ENCODE measurements at regions not wholly inside any gene's neighbourhood (a gene's known extent, or its start where the extent isn't known, plus 50 kb on each side); places are given as distances from the start of the nearest gene placed in this dataset.

DNA sequence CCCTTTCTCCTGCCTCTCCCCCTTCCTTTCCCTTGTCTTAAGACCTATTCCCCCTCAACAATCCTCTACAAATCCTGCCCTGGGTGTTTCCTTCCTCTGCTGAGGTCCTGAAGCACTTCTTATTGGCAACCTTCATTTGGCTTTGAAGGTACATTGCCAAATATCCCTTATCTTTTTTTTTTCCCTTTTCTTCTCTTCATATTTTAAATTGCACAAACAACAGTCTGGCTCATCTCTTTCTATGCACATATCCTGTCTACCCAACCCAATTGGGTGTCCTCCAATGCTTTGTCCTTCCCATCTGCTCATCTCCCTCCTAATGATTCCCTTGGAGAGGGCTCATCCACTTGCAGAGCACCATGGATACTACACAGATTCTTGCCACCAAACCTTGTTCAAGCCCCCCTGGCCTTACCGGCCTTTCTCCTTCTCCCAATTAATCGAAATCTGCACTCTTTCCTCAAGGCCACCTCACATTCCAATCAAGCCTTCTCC lies 537.9 kb upstream of the JARID2 start:
- Mint-ChIP-seq H3K4me1 (ENCODE audit: low read depth, unreplicated experiment) (peaks cover 15% of the 10 kb centered on the region), H3K9me3 (ENCODE audit: unreplicated experiment) (no peaks in the 10 kb centered on the region), H3K27ac (ENCODE audit: unreplicated experiment) (no peak overlapping the region), H3K36me3 (ENCODE audit: unreplicated experiment) (no peaks in the 10 kb centered on the region), H3K4me3 (ENCODE audit: unreplicated experiment) (no peak overlapping the region), H3K27me3 (ENCODE audit: unreplicated experiment) (peaks cover 3% of the 10 kb centered on the region)
- TF ChIP-seq, protein P1, sequence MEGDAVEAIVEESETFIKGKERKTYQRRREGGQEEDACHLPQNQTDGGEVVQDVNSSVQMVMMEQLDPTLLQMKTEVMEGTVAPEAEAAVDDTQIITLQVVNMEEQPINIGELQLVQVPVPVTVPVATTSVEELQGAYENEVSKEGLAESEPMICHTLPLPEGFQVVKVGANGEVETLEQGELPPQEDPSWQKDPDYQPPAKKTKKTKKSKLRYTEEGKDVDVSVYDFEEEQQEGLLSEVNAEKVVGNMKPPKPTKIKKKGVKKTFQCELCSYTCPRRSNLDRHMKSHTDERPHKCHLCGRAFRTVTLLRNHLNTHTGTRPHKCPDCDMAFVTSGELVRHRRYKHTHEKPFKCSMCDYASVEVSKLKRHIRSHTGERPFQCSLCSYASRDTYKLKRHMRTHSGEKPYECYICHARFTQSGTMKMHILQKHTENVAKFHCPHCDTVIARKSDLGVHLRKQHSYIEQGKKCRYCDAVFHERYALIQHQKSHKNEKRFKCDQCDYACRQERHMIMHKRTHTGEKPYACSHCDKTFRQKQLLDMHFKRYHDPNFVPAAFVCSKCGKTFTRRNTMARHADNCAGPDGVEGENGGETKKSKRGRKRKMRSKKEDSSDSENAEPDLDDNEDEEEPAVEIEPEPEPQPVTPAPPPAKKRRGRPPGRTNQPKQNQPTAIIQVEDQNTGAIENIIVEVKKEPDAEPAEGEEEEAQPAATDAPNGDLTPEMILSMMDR (IDR thresholded peaks at IDR 0.05; ENCODE audit: partially characterized antibody, unreplicated experiment), result no peak
- no peak for DNase-seq

DNA sequence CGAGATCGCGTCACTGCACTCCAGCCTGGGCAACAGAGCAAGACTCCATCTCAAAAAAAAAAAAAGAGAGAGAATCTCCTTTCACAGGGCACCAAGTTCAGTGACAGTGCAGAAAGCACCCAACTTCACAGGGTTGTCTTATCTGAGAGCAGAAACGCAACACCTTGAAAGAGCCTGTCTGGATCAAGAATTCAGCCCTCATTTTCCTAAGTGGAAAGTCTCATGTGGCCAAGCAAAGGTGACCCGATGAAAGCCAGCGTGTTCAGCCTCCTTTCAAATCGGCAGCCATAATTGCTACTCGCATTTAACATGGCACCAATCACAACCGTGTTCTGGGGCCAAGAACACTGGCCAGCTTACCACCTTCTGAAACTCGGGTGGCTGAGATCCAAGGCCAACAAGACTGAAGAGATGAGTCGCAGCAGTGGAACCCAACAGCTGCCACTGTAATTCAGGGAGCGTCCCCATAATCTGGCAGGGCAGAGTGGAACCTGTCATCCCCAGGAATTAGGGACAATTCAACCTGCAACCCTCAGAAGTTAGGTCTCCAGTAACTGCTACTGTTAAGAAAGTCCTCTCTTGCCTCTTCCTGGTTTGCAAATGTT lies 536.7 kb upstream of the JARID2 start:
- no peak for DNase-seq
- no peaks in the 10 kb centered on the region for H3K9me3 Mint-ChIP-seq (ENCODE audit: unreplicated experiment)
- peak overlapping the region; percentile 10 for H3K27ac Mint-ChIP-seq (ENCODE audit: unreplicated experiment)
- TF ChIP-seq, protein P1 (IDR thresholded peaks at IDR 0.05; ENCODE audit: partially characterized antibody, unreplicated experiment), result no peak
- H3K4me3 Mint-ChIP-seq (ENCODE audit: unreplicated experiment), result no peak overlapping the region
- H3K4me1 Mint-ChIP-seq (ENCODE audit: low read depth, unreplicated experiment), result peaks cover 15% of the 10 kb centered on the region
- H3K27me3 Mint-ChIP-seq (ENCODE audit: unreplicated experiment), result peaks cover 3% of the 10 kb centered on the region
- no peaks in the 10 kb centered on the region for H3K36me3 Mint-ChIP-seq (ENCODE audit: unreplicated experiment)

DNA sequence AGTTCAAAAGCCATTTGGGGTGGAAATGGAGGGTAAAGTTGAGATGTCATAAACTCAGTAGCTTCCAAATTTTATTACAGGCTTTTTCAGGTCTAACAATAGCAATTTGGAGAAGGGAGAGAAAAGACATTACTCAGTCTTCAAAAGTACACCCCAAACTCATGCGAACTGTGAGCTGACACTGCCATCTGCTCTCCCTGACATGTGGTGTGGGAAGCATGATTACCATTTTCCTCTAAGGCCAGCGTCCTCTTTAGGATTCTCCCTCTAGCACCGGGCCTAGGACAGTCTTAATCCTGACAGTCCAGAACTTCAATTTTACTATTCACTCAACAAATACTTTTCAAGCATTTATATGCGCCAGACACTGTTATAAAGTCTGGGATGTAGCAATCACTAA lies 536.0 kb upstream of the JARID2 start:
- peaks cover 3% of the 10 kb centered on the region for H3K27me3 Mint-ChIP-seq (ENCODE audit: unreplicated experiment)
- TF ChIP-seq, protein P1 (IDR thresholded peaks at IDR 0.05; ENCODE audit: partially characterized antibody, unreplicated experiment), result no peak

DNA sequence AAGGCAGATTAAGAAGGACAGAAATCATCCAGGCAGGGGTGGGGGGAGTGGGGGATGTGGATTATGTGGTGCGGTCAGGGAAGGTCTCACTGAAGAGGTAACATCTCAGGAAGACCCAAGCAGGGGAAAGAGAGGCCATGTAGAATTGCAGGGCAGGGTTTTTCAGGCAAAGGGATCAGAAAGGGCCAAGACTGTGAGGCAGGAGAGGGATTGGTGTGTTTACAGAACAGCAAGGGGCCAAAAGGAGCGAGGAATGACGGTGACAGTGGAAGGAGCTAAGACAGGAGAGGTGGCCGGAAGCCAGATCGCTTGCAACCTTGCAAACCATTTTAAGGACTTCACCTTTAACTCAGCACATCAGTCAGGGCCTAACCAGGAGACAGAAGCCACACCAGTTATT lies 535.4 kb upstream of the JARID2 start:
- TF ChIP-seq, protein P1 (IDR thresholded peaks at IDR 0.05; ENCODE audit: partially characterized antibody, unreplicated experiment), result no peak
- H3K4me1 Mint-ChIP-seq (ENCODE audit: low read depth, unreplicated experiment), result peaks cover 15% of the 10 kb centered on the region
- peak overlapping the region; percentile 69 for H3K27ac Mint-ChIP-seq (ENCODE audit: unreplicated experiment)
- no peaks in the 10 kb centered on the region for H3K36me3 Mint-ChIP-seq (ENCODE audit: unreplicated experiment)
- DNase-seq, result no peak
- H3K9me3 Mint-ChIP-seq (ENCODE audit: unreplicated experiment), result no peaks in the 10 kb centered on the region
- no peak overlapping the region for H3K4me3 Mint-ChIP-seq (ENCODE audit: unreplicated experiment)
- H3K27me3 Mint-ChIP-seq (ENCODE audit: unreplicated experiment), result peaks cover 3% of the 10 kb centered on the region

More for the DNA sequence above, 536.0 kb upstream of the JARID2 start:
- Mint-ChIP-seq H3K4me1 (ENCODE audit: low read depth, unreplicated experiment) (peaks cover 15% of the 10 kb centered on the region), H3K4me3 (ENCODE audit: unreplicated experiment) (no peak overlapping the region), H3K36me3 (ENCODE audit: unreplicated experiment) (no peaks in the 10 kb centered on the region), H3K27ac (ENCODE audit: unreplicated experiment) (peak overlapping the region; percentile 69), H3K9me3 (ENCODE audit: unreplicated experiment) (no peaks in the 10 kb centered on the region)
- no peak for DNase-seq

DNA sequence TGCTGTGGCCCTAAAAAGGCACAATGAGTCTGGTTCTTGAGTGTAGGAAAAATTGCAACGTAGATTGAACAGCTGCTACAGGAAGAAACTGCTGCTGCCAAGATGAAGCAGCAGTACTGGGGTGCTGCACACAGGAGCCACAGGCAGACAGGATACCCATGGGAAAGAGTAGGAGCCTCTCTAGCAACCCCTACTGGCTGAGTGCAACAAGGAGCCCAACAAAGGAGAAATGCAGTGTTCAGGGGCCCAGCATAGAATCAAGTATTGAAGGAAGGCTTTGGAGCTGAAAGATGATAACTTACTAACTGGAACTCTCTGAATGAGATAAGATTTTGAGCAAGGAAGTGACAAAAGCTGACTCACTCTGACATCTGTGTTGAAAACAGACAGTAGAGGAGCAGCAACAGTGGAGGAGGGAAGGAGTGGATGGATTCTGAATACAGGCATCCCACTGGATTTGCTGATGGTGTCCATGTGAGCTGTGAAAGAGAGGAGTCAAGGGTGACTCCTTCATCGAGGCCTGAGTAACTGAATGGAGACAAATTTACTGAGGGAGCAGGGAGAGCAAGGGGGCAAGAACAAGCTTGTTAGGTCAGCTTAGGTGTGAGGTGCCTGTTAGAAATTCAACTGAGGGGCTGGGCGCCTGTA lies 534.7 kb upstream of the JARID2 start:
- no peak for DNase-seq
- H3K9me3 Mint-ChIP-seq (ENCODE audit: unreplicated experiment), result peaks cover 1% of the 10 kb centered on the region
- H3K27ac Mint-ChIP-seq (ENCODE audit: unreplicated experiment), result no peak overlapping the region
- TF ChIP-seq, protein P1 (IDR thresholded peaks at IDR 0.05; ENCODE audit: partially characterized antibody, unreplicated experiment), result no peak
- no peaks in the 10 kb centered on the region for H3K36me3 Mint-ChIP-seq (ENCODE audit: unreplicated experiment)
- H3K27me3 Mint-ChIP-seq (ENCODE audit: unreplicated experiment), result peaks cover 3% of the 10 kb centered on the region
- H3K4me1 Mint-ChIP-seq (ENCODE audit: low read depth, unreplicated experiment), result peaks cover 15% of the 10 kb centered on the region
- H3K4me3 Mint-ChIP-seq (ENCODE audit: unreplicated experiment), result no peak overlapping the region

All from glutamatergic neuron (in vitro differentiated cells).